H1 (cell line): ENCODE measurements at regions not wholly inside any gene's neighbourhood (a gene's known extent, or its start where the extent isn't known, plus 50 kb on each side); places are given as distances from the start of the nearest gene placed in this dataset.

ENCODE experiments used
- CTCF ChIA-PET: fragments of 300-600 bp; sonication (Branson Sonifier 250); formaldehyde crosslinking; loops from one replicate; lab custom pipeline; 2021; ENCODE audit not compliant: partially characterized antibody; lab: Charles Lee
- POLR2A ChIA-PET: fragments of 300-600 bp; sonication (Branson Sonifier 250); formaldehyde crosslinking; loops from one replicate; lab custom pipeline; 2021; ENCODE audit warnings: inconsistent platforms; ENCODE audit not compliant: partially characterized antibody; lab: Charles Lee
- DNase-seq, 2 experiments: peaks; one replicate each; pipeline versions ENCODE4 v3.0.0 to v3.0.0-alpha.2; 2010 to 2022; ENCODE audit warnings: low spot score in 2 of 2, low read depth in 1 of 2, mixed read lengths in 1 of 2
- FAIRE-seq: peaks from 2 replicates; lab custom pipeline; 2011; peaks lifted over from hg19 to GRCh38; lab: Jason Lieb, UNC
- H2AFZ ChIP-seq: 2 replicates; pipeline ENCODE4 v1.8.1; 2012; ENCODE audit warnings: low read length, inconsistent platforms
- H2AK5ac ChIP-seq: 2 replicates; pipeline ENCODE4 v1.6.1; 2013; ENCODE audit warnings: low read depth, low read length
- H2BK120ac ChIP-seq: replicated peaks from 2 replicates; pipeline ENCODE3; 2013; ENCODE audit warnings: low read depth, low read length, inconsistent platforms
- H2BK12ac ChIP-seq: 2 replicates; pipeline ENCODE4 v1.6.1; 2013; ENCODE audit warnings: low read depth, low read length
- H2BK15ac ChIP-seq: 2 replicates; pipeline ENCODE4 v1.6.1; 2013; ENCODE audit warnings: low read length
- H2BK20ac ChIP-seq: 2 replicates; pipeline ENCODE4 v1.6.1; 2013; ENCODE audit warnings: low read length
- H2BK5ac ChIP-seq: 2 replicates; pipeline ENCODE4 v1.6.1; 2013; ENCODE audit warnings: low read depth, low read length
- H3K14ac ChIP-seq: 2 replicates; pipeline ENCODE4 v1.6.1; 2013; ENCODE audit warnings: inconsistent platforms; ENCODE audit not compliant: insufficient read length
- H3K18ac ChIP-seq: 2 replicates; pipeline ENCODE4 v1.6.1; 2013; ENCODE audit warnings: low read length; ENCODE audit errors: extremely low read depth
- H3K23ac ChIP-seq: 2 replicates; pipeline ENCODE4 v1.6.1; 2013; ENCODE audit warnings: inconsistent platforms; ENCODE audit not compliant: insufficient read length
- H3K23me2 ChIP-seq: 2 replicates; pipeline ENCODE4 v1.6.1; 2013; ENCODE audit warnings: low read depth, low read length
- H3K27ac ChIP-seq: 2 replicates; pipeline ENCODE4 v1.6.1; 2011; ENCODE audit warnings: low read depth, low read length, inconsistent platforms
- H3K27me3 ChIP-seq, 4 experiments: replicated peaks in 1 of 4; 1 replicate in 1 of 4; 2 replicates in 3 of 4; pipeline versions ENCODE4 v1.6.1 to v1.8.1; 2011 to 2013; ENCODE audit warnings: low read length in 3 of 4, mild to moderate bottlenecking in 3 of 4, inconsistent platforms in 2 of 4, mixed read lengths in 2 of 4, moderate library complexity in 1 of 4; ENCODE audit not compliant: control insufficient read depth in 3 of 4, insufficient read depth in 3 of 4; ENCODE audit errors: extremely low read depth in 1 of 4
- H3K36me3 ChIP-seq, 4 experiments: 2 replicates each; pipeline versions ENCODE4 v1.6.1 to v1.8.1; 2011 to 2013; ENCODE audit warnings: mild to moderate bottlenecking in 4 of 4, low read length in 3 of 4, moderate library complexity in 2 of 4, control low read depth in 1 of 4, inconsistent platforms in 1 of 4; ENCODE audit not compliant: insufficient read depth in 4 of 4, control insufficient read depth in 2 of 4
- H3K4ac ChIP-seq: replicated peaks from 2 replicates; pipeline ENCODE3; 2013; ENCODE audit warnings: low read length, low read depth, mixed read lengths, inconsistent platforms; ENCODE audit not compliant: insufficient read length
- H3K4me1 ChIP-seq, 4 experiments: replicated peaks in 1 of 4; 1 replicate in 1 of 4; 2 replicates in 3 of 4; pipeline versions ENCODE4 v1.6.1 to v1.8.1; 2011 to 2013; ENCODE audit warnings: low read length in 3 of 4, inconsistent platforms in 2 of 4, mixed read lengths in 1 of 4; ENCODE audit not compliant: insufficient read depth in 4 of 4, control insufficient read depth in 3 of 4
- H3K4me2 ChIP-seq, 2 experiments: 2 replicates each; pipeline versions ENCODE4 v1.6.1 to v1.8.1; 2011 to 2013; ENCODE audit warnings: low read depth in 2 of 2, low read length in 2 of 2, control low read depth in 1 of 2, inconsistent platforms in 1 of 2, mild to moderate bottlenecking in 1 of 2; ENCODE audit not compliant: insufficient read depth in 1 of 2
- H3K4me3 ChIP-seq, 4 experiments: fragments of 200-600, 300-600 bp in 1 of 4; sonication (generic), shearing (Covaris generic), sonication (Bioruptor Twin) in 1 of 4; 2 replicates each; pipeline versions ENCODE4 v1.5.1 to v1.8.1; 2011 to 2016; ENCODE audit warnings: low read length in 4 of 4, low read depth in 3 of 4, control low read depth in 2 of 4, inconsistent platforms in 2 of 4, mild to moderate bottlenecking in 2 of 4, mixed read lengths in 1 of 4, moderate library complexity in 1 of 4; ENCODE audit not compliant: insufficient read depth in 2 of 4; ENCODE audit errors: extremely low read depth in 1 of 4
- H3K56ac ChIP-seq: replicated peaks from 2 replicates; pipeline ENCODE3; 2013; ENCODE audit warnings: low read depth, mild to moderate bottlenecking, mixed read lengths, low read length, inconsistent platforms; ENCODE audit not compliant: insufficient read length
- H3K79me1 ChIP-seq: 2 replicates; pipeline ENCODE4 v1.6.1; 2013; ENCODE audit warnings: low read depth, low read length, control low read depth
- H3K79me2 ChIP-seq, 2 experiments: 2 replicates each; pipeline versions ENCODE4 v1.6.1 to v1.8.1; 2012 to 2013; ENCODE audit warnings: low read length in 2 of 2, mild to moderate bottlenecking in 2 of 2, inconsistent platforms in 1 of 2; ENCODE audit not compliant: insufficient read depth in 2 of 2, control insufficient read depth in 1 of 2
- H3K9ac ChIP-seq, 4 experiments: replicated peaks in 1 of 4; 1 replicate in 1 of 4; 2 replicates in 3 of 4; pipeline versions ENCODE4 v1.6.1 to v1.8.1; 2011 to 2013; ENCODE audit warnings: low read depth in 3 of 4, low read length in 3 of 4, control low read depth in 2 of 4, mild to moderate bottlenecking in 2 of 4, moderate library complexity in 2 of 4, inconsistent platforms in 1 of 4; ENCODE audit errors: extremely low read depth in 1 of 4
- H3K9me3 ChIP-seq, 2 experiments: 2 replicates each; pipeline versions ENCODE4 v1.6.1 to v1.8.1; 2012 to 2013; ENCODE audit warnings: mild to moderate bottlenecking in 2 of 2, moderate library complexity in 2 of 2, control low read depth in 1 of 2, inconsistent platforms in 1 of 2, low read depth in 1 of 2, low read length in 1 of 2, mixed read lengths in 1 of 2; ENCODE audit not compliant: insufficient read depth in 2 of 2
- H4K20me1 ChIP-seq, 2 experiments: replicated peaks in 1 of 2; 2 replicates each; pipeline versions ENCODE3 to v1.8.1; 2011 to 2013; ENCODE audit warnings: inconsistent platforms in 2 of 2, low read length in 2 of 2, mild to moderate bottlenecking in 1 of 2; ENCODE audit not compliant: insufficient read depth in 2 of 2, control insufficient read depth in 1 of 2
- H4K5ac ChIP-seq: 2 replicates; pipeline ENCODE4 v1.6.1; 2013; ENCODE audit warnings: low read length, low read depth, mixed read lengths, inconsistent platforms; ENCODE audit not compliant: insufficient read length
- H4K8ac ChIP-seq: 2 replicates; pipeline ENCODE4 v1.8.0; 2013; ENCODE audit warnings: mild to moderate bottlenecking, moderate library complexity, low read length, inconsistent platforms; ENCODE audit not compliant: insufficient read depth; ENCODE audit errors: extremely low read depth
- H4K91ac ChIP-seq: replicated peaks from 2 replicates; pipeline ENCODE3; 2013; ENCODE audit warnings: low read length, mixed read lengths, inconsistent platforms; ENCODE audit not compliant: insufficient read length
- ASH2L ChIP-seq: fragments of 200-600, 300-600 bp; sonication (generic); IDR thresholded peaks from one replicate; pipeline ENCODE4 v1.7.1; 2017; ENCODE audit warnings: low read length
- EGR1 ChIP-seq: IDR thresholded peaks from 2 replicates; pipeline ENCODE4 v1.6.1; 2011; ENCODE audit warnings: low read depth, low read length, borderline replicate concordance
- GTF2F1 ChIP-seq: IDR thresholded peaks from 2 replicates; pipeline ENCODE4 v1.6.1; 2012; ENCODE audit warnings: low read depth, low read length, improper control_type of control experiment, borderline replicate concordance
- HDAC6 ChIP-seq: IDR thresholded peaks from one replicate; pipeline ENCODE4 v1.7.1; 2012; ENCODE audit warnings: low read depth, mild to moderate bottlenecking, inconsistent platforms, low read length, moderate library complexity
- JUND ChIP-seq: IDR thresholded peaks from 2 replicates; pipeline ENCODE4 v1.6.1; 2011; ENCODE audit warnings: mild to moderate bottlenecking, improper control_type of control experiment, low read length
- MAFK ChIP-seq: IDR thresholded peaks from 2 replicates; pipeline ENCODE4 v1.6.1; 2012; ENCODE audit warnings: low read depth, mild to moderate bottlenecking, improper control_type of control experiment, low read length
- NRF1 ChIP-seq: IDR thresholded peaks from 2 replicates; pipeline ENCODE4 v1.6.1; 2011; ENCODE audit warnings: mild to moderate bottlenecking, low read depth, low read length, improper control_type of control experiment
- POLR2AphosphoS5 ChIP-seq: IDR thresholded peaks from 2 replicates; pipeline ENCODE4 v1.6.1; 2011; ENCODE audit warnings: low read depth, low read length
- SUZ12 ChIP-seq: fragments of 200-600 bp; sonication (generic); IDR thresholded peaks from 2 replicates; pipeline ENCODE4 v1.6.1; 2012; ENCODE audit warnings: mild to moderate bottlenecking, inconsistent platforms, low read length, moderate library complexity, mixed read lengths
- TAF7 ChIP-seq: optimal IDR thresholded peaks from 2 replicates; pipeline ENCODE3; 2011; ENCODE audit warnings: low read depth, mild to moderate bottlenecking, inconsistent platforms, low read length, moderate library complexity, borderline replicate concordance
- WGBS, 2 experiments: shearing (Covaris generic) in 1 of 2; methylation state at CpG; one replicate each; pipeline versions ENCODE4 v1.1.6 to v1.1.7; 2013 to 2015; ENCODE audit warnings: low lambda C conversion rate in 2 of 2, mixed read lengths in 2 of 2, inconsistent platforms in 1 of 2, low coverage in 1 of 2, missing lambda C conversion rate in 1 of 2; ENCODE audit not compliant: insufficient replicate concordance in 2 of 2, insufficient coverage in 1 of 2, insufficient read length in 1 of 2; ENCODE audit errors: extremely low coverage in 1 of 2, missing lambda C conversion rate in 1 of 2; 5-methylcytosine and 5-hydroxymethylcytosine counted together

DNA sequence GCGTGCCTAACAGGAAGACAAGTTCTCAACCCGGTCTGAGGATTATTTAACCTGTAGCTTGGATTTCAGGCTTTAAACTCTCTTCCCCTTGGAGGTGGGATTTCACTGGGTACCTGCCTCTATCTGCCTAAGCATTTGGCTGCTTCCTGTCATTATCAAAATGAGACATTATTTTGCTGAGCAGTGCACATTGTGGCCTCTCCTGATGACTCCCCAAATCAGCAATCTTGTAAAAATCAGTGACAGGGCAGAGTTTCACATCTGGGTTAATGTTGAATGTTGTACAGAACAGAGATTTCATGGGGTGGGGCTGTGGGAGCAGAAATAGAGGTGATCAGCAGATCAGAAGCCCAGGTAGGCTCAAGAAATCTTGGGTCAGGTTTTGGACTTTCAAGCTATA is 605.9 kb downstream of the ELAVL2 start:
- Histone ChIP-seq H2AK5ac (no peak overlapping the region), H3K36me3 (no peaks in the 10 kb centered on the region), H4K20me1 (no peaks in the 10 kb centered on the region), H3K18ac (no peak overlapping the region), H2BK5ac (no peak overlapping the region), H3K79me1 (no peaks in the 10 kb centered on the region), H3K27me3 (no peaks in the 10 kb centered on the region), H4K91ac (no peak overlapping the region), H3K9ac (no peak overlapping the region), H3K4me1 (no peaks in the 10 kb centered on the region), H3K23ac (no peak overlapping the region), H3K79me2 (no peaks in the 10 kb centered on the region), H2AFZ (no peak overlapping the region), H3K27ac (no peak overlapping the region), H3K9me3 (no peaks in the 10 kb centered on the region), H2BK120ac (no peak overlapping the region), H3K14ac (no peak overlapping the region), H3K23me2 (no peaks in the 10 kb centered on the region), H3K4me2 (no peak overlapping the region), H3K4me3 (no peak overlapping the region), H2BK20ac (no peak overlapping the region), H4K5ac (no peak overlapping the region), H3K4ac (no peak overlapping the region), H3K56ac (no peak overlapping the region), H2BK15ac (no peak overlapping the region), H4K8ac (no peak overlapping the region)
- POLR2A ChIA-PET: no interaction called here
- 95% methylated on average over 2 of the region's 2 CpGs; no CpG with 5 or more reads in 1 of the 2 experiments for WGBS, 2 experiments
- no peak for FAIRE-seq
- TF ChIP-seq NRF1: no peak
- no peak for TF ChIP-seq EGR1
- no peak for TF ChIP-seq POLR2AphosphoS5
- no peak for TF ChIP-seq JUND
- TF ChIP-seq TAF7: no peak
- no peak for TF ChIP-seq MAFK
- no peak for TF ChIP-seq GTF2F1
- TF ChIP-seq SUZ12: no peak
- no peak for TF ChIP-seq HDAC6
- no peak for TF ChIP-seq ASH2L
- TF ChIP-seq, all 59 proteins: peak for 0
- CTCF ChIA-PET: interaction anchor here (1.1 to 1.6 kb wide), 2 partner anchors 270 to 272 kb away, joined by 3 to 4 read pairs; no protein-coding TSS in a partner anchor
- H2BK12ac ChIP-seq: no peak overlapping the region
- DNase-seq: no peak
